ENCODE measurements at regions not wholly inside any gene's neighbourhood (a gene's known extent, or its start where the extent isn't known, plus 50 kb on each side); places are given as distances from the start of the nearest gene placed in this dataset.

DNA sequence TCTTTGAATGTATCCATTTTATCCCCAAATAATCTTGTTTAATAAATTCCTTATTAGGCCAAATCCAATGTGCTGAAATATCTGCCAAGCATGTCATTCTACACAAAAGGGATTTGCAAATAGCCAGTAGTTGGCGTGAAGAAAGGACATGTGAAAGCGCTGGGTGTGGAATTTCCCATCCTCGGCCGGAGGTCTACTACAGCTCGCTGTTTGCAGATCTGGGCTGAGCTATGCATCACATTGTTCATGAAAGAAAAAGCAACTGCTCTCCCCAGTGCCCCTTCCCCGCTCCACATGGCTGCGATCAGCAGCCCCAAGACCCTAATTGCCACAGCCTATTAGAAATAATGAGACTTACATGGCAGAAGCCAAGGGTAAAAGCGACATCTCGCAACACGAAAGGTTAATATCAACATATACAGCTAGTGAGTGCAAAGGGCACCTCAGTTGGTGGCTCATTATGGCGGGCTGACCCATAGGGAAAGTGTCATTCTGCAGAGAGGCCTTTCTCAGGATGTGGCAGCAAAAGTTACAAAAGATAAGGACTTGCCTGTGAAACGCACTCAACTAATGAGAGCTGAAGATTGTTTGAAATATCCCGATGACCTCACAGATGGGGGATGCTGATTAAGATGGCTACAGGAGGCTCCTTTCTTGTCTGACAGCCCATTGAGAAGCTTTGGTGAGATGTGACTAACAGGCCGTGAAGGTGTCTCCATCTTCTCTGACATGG, 126.9 kb upstream of the CYP1B1 start:
- TF ChIP-seq JUNB (IDR thresholded peaks at IDR 0.05; ENCODE audit: unreplicated experiment) (no peak), ZNF331 (CRISPR knock-in tag; IDR thresholded peaks at IDR 0.05; ENCODE audit: low read depth) (no peak), EZH2 (IDR thresholded peaks at IDR 0.05; ENCODE audit: low read depth, unreplicated experiment) (no peak), ZNF114 (CRISPR knock-in tag; IDR thresholded peaks at IDR 0.05) (no peak), STAT1 (IDR thresholded peaks at IDR 0.05; ENCODE audit: unreplicated experiment) (no peak), EZH2phosphoT487 (IDR thresholded peaks at IDR 0.05; ENCODE audit: unreplicated experiment) (no peak), NANOG (IDR thresholded peaks at IDR 0.05; ENCODE audit: borderline replicate concordance) (no peak), CREB1 (CRISPR knock-in tag; IDR thresholded peaks at IDR 0.05; ENCODE audit: low read depth) (no peak), POLR2AphosphoS5 (IDR thresholded peaks at IDR 0.05; ENCODE audit: low read depth) (no peak)
- TF ChIP-seq, protein P1, sequence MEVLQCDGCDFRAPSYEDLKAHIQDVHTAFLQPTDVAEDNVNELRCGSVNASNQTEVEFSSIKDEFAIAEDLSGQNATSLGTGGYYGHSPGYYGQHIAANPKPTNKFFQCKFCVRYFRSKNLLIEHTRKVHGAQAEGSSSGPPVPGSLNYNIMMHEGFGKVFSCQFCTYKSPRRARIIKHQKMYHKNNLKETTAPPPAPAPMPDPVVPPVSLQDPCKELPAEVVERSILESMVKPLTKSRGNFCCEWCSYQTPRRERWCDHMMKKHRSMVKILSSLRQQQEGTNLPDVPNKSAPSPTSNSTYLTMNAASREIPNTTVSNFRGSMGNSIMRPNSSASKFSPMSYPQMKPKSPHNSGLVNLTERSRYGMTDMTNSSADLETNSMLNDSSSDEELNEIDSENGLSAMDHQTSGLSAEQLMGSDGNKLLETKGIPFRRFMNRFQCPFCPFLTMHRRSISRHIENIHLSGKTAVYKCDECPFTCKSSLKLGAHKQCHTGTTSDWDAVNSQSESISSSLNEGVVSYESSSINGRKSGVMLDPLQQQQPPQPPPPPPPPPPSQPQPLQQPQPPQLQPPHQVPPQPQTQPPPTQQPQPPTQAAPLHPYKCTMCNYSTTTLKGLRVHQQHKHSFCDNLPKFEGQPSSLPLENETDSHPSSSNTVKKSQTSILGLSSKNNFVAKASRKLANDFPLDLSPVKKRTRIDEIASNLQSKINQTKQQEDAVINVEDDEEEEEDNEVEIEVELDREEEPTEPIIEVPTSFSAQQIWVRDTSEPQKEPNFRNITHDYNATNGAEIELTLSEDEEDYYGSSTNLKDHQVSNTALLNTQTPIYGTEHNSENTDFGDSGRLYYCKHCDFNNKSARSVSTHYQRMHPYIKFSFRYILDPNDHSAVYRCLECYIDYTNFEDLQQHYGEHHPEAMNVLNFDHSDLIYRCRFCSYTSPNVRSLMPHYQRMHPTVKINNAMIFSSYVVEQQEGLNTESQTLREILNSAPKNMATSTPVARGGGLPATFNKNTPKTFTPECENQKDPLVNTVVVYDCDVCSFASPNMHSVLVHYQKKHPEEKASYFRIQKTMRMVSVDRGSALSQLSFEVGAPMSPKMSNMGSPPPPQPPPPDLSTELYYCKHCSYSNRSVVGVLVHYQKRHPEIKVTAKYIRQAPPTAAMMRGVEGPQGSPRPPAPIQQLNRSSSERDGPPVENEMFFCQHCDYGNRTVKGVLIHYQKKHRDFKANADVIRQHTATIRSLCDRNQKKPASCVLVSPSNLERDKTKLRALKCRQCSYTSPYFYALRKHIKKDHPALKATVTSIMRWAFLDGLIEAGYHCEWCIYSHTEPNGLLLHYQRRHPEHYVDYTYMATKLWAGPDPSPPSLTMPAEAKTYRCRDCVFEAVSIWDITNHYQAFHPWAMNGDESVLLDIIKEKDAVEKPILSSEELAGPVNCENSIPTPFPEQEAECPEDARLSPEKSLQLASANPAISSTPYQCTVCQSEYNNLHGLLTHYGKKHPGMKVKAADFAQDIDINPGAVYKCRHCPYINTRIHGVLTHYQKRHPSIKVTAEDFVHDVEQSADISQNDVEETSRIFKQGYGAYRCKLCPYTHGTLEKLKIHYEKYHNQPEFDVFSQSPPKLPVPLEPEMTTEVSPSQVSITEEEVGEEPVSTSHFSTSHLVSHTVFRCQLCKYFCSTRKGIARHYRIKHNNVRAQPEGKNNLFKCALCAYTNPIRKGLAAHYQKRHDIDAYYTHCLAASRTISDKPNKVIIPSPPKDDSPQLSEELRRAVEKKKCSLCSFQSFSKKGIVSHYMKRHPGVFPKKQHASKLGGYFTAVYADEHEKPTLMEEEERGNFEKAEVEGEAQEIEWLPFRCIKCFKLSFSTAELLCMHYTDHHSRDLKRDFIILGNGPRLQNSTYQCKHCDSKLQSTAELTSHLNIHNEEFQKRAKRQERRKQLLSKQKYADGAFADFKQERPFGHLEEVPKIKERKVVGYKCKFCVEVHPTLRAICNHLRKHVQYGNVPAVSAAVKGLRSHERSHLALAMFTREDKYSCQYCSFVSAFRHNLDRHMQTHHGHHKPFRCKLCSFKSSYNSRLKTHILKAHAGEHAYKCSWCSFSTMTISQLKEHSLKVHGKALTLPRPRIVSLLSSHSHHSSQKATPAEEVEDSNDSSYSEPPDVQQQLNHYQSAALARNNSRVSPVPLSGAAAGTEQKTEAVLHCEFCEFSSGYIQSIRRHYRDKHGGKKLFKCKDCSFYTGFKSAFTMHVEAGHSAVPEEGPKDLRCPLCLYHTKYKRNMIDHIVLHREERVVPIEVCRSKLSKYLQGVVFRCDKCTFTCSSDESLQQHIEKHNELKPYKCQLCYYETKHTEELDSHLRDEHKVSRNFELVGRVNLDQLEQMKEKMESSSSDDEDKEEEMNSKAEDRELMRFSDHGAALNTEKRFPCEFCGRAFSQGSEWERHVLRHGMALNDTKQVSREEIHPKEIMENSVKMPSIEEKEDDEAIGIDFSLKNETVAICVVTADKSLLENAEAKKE (CRISPR knock-in tag; IDR thresholded peaks at IDR 0.05) = no peak
- TF ChIP-seq, protein P2, sequence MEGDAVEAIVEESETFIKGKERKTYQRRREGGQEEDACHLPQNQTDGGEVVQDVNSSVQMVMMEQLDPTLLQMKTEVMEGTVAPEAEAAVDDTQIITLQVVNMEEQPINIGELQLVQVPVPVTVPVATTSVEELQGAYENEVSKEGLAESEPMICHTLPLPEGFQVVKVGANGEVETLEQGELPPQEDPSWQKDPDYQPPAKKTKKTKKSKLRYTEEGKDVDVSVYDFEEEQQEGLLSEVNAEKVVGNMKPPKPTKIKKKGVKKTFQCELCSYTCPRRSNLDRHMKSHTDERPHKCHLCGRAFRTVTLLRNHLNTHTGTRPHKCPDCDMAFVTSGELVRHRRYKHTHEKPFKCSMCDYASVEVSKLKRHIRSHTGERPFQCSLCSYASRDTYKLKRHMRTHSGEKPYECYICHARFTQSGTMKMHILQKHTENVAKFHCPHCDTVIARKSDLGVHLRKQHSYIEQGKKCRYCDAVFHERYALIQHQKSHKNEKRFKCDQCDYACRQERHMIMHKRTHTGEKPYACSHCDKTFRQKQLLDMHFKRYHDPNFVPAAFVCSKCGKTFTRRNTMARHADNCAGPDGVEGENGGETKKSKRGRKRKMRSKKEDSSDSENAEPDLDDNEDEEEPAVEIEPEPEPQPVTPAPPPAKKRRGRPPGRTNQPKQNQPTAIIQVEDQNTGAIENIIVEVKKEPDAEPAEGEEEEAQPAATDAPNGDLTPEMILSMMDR (conservative IDR thresholded peaks at IDR 0.05; ENCODE audit: low read depth in 2 of 2) = no peak
- TF ChIP-seq, protein P3, sequence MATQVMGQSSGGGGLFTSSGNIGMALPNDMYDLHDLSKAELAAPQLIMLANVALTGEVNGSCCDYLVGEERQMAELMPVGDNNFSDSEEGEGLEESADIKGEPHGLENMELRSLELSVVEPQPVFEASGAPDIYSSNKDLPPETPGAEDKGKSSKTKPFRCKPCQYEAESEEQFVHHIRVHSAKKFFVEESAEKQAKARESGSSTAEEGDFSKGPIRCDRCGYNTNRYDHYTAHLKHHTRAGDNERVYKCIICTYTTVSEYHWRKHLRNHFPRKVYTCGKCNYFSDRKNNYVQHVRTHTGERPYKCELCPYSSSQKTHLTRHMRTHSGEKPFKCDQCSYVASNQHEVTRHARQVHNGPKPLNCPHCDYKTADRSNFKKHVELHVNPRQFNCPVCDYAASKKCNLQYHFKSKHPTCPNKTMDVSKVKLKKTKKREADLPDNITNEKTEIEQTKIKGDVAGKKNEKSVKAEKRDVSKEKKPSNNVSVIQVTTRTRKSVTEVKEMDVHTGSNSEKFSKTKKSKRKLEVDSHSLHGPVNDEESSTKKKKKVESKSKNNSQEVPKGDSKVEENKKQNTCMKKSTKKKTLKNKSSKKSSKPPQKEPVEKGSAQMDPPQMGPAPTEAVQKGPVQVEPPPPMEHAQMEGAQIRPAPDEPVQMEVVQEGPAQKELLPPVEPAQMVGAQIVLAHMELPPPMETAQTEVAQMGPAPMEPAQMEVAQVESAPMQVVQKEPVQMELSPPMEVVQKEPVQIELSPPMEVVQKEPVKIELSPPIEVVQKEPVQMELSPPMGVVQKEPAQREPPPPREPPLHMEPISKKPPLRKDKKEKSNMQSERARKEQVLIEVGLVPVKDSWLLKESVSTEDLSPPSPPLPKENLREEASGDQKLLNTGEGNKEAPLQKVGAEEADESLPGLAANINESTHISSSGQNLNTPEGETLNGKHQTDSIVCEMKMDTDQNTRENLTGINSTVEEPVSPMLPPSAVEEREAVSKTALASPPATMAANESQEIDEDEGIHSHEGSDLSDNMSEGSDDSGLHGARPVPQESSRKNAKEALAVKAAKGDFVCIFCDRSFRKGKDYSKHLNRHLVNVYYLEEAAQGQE (IDR thresholded peaks at IDR 0.05; ENCODE audit: unreplicated experiment) = no peak
- TF ChIP-seq, protein P4, sequence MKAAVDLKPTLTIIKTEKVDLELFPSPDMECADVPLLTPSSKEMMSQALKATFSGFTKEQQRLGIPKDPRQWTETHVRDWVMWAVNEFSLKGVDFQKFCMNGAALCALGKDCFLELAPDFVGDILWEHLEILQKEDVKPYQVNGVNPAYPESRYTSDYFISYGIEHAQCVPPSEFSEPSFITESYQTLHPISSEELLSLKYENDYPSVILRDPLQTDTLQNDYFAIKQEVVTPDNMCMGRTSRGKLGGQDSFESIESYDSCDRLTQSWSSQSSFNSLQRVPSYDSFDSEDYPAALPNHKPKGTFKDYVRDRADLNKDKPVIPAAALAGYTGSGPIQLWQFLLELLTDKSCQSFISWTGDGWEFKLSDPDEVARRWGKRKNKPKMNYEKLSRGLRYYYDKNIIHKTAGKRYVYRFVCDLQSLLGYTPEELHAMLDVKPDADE (IDR thresholded peaks at IDR 0.05) = no peak
- Mint-ChIP-seq H3K9me3 (no peaks in the 10 kb centered on the region; the same call in 1 of the 3 replicates), H3K4me3 (no peak overlapping the region), H3K36me3 (ENCODE audit: low read depth) (no peaks in the 10 kb centered on the region; the same call in 2 of the 3 replicates), H3K4me1 (peaks cover 5% of the 10 kb centered on the region; the same call in 1 of the 3 replicates), H3K27me3 (ENCODE audit: insufficient read depth, low read depth, poor library complexity) (peaks cover 3% of the 10 kb centered on the region), H3K27ac (no peak overlapping the region)
- DNase-seq (ENCODE audit: low spot score) (no peak), ATAC-seq (no peak)
- Histone ChIP-seq H3K4me3 (no peak overlapping the region), H3K4me1 (ENCODE audit: insufficient read depth) (no peaks in the 10 kb centered on the region), H3K36me3 (ENCODE audit: insufficient read depth) (no peaks in the 10 kb centered on the region), H3K27ac (ENCODE audit: low read depth) (no peak overlapping the region), H3K27me3 (ENCODE audit: insufficient read depth) (no peaks in the 10 kb centered on the region), H3F3A (replicated peaks; ENCODE audit: low read depth) (no peaks in the 10 kb centered on the region), H4K20me1 (replicated peaks; ENCODE audit: insufficient read depth) (no peaks in the 10 kb centered on the region), H3K4me2 (no peak overlapping the region), H3K79me2 (replicated peaks; ENCODE audit: insufficient read depth) (no peaks in the 10 kb centered on the region), H2AFZ (peak overlapping the region; percentile 56; the same call in 1 of the 2 replicates), H3K9me2 (ENCODE audit: insufficient read depth) (no peaks in the 10 kb centered on the region; the same call in 1 of the 2 replicates)

Measured in GM23338 (cell line).